ENCODE measurements at regions not wholly inside any gene's neighbourhood (a gene's known extent, or its start where the extent isn't known, plus 50 kb on each side); places are given as distances from the start of the nearest gene placed in this dataset.

DNA sequence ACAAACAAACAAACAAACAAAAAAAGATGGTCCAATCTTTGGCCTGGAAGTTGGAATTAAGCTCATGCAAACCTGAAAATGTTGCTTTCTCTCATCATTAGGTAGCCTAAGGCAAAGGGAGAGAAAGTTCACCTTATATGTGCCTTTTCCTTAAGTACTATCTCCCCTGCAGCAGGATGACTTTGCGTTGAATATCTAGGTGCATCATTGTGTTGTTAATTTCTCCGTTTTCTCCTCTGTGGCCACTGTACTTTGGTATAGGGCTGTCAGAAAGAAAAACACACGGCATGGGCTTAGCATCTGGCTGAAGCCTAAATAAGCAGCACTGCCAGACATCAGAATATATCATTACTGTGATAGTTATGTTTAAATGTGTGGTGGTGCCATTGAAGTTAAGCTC, 345.5 kb downstream of the BCAT1 start:
- no peak for DNase-seq (ENCODE audit: low read depth in 2 of 2)

DNA sequence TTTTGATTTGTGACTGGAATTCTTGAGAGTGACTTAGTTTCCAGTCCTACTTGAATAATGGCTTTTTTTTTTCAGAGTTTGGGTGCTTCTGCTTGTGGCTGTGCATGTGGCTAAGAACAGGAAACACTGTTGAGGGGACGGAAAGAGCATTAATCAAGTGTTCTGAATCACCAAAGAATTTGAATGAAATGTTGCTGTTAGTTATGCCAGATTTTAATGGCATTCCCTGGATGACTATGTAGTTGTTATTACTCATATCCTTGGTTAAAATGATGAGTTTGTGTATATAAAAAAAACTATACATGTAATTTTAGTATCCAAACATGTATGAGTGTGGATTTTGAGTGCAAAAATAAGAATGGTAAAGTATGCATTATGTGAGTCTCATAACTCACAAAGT, 347.9 kb downstream of the BCAT1 start:
- DNase-seq (ENCODE audit: low read depth in 2 of 2) = no peak

DNA sequence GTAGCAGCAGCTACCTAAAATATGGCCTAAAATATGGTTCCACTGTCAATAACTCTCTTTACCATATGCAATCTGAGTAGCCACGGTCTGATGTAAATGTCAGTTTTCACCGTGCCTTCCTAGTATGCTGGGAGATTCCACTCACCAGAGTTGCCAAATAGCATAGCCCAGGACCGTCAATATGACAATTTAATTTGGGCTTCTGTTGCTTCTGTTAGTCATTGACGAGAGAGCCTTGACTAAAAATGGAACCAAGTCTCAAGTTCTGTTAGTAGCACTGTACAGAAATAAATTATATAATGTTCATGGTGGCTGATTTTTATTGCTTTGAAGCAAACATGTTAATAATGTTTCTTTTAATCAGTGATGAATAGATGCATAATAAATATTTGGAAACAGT, 348.4 kb downstream of the BCAT1 start:
- DNase-seq (ENCODE audit: low read depth in 2 of 2) = no peak

DNA sequence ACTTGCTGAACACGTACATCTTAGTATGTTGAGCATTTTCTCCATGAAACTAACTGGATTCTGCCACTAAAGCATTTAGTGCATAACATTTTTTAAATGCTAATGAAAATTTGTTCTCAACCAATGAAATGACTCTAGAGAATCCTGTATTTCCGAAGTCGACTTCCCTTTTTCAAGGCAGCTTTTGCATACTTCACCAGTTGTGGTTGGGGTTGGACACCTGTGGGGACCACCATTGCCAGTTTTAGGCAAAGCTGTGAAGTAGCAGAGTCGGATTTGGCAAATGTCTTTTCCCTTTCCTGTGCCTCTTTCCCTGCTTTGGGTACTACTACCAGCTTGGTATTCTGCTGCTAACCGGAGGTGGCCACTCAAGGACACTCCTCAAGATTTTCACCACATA, 349.2 kb downstream of the BCAT1 start:
- DNase-seq (ENCODE audit: low read depth in 2 of 2) = no peak

DNA sequence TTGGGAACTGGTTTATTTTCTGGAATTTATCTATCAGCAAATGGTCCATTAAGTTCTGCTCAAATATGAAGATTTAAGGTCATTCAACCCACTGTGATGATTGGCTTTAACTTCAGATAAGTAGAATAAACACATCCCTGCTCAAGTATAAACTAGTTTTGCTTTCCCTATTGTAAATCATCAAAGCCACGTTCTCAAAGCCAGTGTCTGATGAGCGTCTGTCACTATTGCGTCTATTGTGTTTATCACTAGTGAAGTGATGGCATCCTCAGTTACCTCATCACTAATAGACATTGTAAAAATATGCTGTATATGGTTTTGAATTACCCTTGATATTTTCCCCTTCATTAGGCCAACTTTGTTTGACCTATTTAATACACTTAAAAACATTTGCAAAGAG, 351.3 kb downstream of the BCAT1 start:
- DNase-seq (ENCODE audit: low read depth in 2 of 2) = no peak

DNA sequence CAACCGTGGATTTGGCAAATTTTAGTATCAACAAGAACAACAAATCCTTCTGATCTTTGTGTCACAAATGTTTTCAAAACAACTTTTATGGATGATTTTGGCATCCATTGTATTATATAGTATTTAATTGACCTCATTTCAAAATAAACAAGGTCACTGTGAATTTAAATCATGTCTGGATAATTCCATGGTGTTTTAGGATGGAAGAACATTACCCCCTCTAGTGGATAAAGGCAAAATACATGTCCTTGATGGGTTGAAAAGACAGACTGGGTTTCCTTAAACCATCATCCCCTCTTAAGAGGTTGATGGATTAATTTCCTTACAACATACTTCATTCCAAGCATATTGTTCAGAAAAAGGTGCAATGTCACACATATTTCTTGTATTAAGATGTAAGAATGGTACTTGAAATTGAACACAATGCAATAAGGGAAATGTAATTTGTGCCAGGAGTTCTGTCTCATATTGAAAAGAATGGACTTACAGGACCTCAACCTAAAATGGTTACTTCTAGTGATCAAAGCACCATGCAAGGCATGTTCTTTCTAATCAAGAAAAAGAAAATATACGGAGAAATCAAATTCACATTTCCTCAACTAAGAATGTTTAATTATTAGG, 352.0 kb downstream of the BCAT1 start:
- no peak for DNase-seq (ENCODE audit: low read depth in 2 of 2)

DNA sequence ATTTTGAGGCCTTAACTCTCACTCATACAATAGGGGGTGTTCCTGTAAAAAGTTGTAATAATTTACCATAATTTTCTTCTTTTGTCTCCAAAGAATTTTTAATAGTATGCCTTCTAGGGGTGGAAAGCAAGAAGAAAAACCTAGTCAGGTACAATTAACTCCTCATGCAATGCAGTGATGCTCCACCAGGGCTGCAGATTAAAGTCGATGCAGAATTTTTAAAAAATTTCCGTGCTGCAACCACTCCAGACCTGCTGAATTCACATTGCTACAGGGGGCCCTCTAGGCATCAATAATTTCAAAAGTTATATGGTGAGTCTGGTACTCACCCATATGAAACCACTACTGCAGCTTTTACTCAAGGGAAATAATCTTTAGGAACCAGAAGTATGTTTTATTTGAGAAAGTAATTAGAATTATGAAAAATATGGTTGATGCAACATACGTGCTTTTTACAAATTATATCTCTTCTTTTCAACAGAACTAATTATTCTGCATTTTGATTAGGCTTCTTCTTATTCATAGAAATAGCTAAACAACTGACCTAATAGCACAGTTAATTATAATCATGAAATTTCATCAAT, 353.2 kb downstream of the BCAT1 start:
- DNase-seq (ENCODE audit: low read depth in 2 of 2) = no peak

DNA sequence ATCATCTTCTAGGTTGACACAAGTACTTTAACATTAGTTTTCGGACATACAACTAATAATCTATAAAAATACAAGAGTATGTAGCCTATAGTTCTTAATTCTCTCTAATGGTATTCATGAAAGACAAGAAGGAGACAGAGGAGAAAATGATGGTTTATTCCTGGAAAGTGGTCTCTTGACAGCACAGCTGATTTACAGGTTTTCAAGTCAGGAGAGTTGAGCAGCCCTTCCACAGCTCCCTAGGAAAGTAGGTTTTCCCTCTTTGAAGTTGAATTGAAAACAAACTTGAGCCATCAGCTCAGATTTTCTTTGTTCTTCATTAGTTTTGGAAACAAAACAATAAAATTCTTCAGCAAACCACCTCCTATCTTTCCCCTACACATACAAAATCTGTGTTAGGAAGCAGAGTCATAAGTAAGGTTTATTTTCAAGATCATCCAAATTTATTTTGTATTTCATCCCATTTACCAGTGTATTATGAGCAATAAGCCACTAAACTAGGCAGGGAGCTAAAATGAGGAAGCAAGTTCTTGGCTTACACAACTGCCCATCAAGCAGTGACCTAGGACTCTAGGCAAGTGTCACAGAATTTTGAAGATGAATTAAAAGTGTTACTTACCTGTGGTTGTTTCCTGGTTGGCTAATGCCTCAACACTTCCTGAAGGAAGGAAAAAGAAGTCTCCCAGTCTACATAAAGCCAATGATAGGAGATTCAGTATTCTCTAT, 357.0 kb downstream of the BCAT1 start:
- DNase-seq (ENCODE audit: low read depth in 2 of 2) = no peak

DNA sequence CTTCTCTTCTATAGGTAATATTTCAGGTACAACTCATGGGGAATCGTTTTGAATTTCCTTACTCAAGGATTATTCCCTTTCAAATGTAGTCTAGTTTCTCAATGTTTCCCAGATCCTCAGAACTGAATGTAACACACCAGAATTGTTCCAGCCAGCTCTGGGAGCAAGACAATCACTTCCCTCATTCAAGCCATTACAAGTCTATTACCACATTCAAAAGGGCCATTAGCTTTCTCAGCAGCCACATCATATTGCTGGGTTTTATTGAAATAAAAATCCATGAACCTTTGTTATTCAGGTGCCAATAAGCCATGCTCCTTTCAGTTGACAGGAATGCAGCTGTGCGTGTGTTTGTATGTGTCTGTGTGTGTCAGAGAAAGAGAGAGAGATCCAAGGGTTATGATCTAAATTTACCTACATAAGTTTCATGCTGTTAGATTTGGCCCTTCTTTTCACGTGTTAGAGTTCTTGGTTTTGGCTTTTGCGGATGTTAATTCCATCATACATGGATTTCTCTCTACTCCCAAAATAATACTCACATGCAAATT, 357.7 kb downstream of the BCAT1 start:
- no peak for DNase-seq (ENCODE audit: low read depth in 2 of 2)

DNA sequence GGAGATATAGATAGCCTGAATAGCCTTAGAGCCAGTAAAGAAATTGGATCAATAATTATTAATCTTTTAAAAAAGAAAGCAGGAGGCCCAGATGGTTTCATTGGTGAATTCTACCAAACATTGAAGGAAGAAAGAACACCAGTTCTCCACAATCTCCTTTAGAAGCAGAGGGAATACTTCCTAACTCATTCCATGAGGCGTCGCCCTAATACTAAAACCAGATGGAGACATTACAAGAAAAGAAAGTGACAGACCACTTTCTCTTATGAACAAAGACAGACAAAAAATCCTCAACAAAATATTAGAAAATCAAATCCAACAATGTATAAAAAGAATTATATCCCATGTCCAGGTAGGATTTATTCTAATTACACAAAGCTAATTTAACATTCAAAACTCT, 362.6 kb downstream of the BCAT1 start:
- DNase-seq (ENCODE audit: low read depth in 2 of 2) = no peak

DNA sequence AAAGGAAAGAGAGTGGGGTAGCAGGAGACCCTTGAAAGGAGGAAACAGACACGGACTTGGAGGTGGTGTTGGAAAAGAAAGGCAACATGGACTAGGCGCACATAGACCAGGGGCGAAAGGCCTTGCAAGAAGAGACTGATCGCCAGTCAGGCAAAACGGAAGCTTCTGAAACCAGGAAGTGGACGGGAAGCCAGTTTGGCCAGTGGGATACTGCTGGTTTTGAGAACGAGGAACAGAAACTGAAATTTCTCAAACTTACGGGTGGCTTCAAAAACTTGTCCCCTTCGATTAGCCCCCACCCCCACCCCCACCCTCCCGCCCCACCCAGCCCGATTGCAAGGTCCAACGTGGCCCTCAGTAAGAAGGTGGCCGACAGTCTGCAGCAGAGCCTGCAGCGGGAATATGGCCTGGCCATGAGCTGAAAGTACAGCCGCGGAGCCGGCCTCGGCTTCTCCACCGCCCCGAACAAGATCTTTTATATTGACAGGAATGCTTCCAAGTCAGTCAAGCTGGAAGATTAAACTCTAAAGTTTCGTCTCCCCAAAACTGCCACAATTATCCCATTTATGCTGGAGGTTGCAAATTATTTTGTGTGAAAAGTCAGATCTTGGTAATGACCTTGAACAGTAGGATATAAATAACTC, 364.7 kb downstream of the BCAT1 start:
- DNase-seq (ENCODE audit: low read depth in 2 of 2) = no peak

DNA sequence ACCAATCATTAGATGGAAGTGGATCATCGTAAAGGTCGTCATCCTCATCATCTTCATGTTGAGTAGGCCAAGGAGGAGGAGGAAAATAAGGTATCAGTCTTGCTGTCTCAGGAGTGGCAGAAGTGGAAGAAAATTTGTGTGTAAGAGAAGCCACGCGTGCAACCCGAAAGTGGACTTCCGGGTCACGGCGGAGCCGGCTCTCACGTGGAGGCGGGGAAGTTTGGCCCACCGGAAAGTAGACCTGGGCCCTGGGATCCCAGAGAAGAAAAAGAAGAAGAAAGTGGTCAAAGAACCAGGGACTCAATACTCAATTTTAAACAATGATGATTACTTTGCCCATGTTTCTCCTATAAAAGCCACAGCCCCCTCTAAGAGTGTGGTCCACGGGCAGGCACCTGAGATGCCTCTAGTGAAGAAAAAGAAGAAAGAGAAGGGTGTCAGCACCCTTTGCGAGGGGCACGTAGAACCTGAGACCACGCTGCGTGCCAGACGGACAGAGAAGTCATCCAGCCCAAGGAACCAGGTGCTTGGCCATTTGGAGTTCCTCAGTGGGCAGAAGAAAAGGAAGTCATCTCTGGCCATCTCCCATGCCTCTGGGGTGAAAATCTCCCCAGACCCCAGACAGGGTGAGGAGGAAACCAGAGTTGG, 365.8 kb downstream of the BCAT1 start:
- no peak for DNase-seq (ENCODE audit: low read depth in 2 of 2)

DNA sequence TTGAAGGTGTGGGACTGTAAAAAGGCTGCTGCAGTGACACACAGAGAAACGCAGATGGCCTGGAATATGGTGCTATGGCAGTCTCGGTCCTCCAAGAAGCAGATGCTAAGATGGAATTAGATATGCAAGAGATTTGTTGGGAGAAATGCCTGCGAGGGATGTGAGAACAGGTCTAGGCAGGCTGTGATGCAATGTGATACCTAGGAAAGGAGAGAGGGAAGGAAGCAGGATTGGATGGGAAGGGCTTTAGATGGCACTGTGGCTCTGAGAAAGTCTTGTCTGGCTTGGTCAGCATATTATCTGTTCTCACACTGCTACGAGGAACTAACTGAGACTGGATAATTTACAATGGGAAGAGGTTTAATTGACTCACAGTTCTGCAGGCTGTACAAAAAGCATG, 374.4 kb downstream of the BCAT1 start:
- no peak for DNase-seq (ENCODE audit: low read depth in 2 of 2)

DNA sequence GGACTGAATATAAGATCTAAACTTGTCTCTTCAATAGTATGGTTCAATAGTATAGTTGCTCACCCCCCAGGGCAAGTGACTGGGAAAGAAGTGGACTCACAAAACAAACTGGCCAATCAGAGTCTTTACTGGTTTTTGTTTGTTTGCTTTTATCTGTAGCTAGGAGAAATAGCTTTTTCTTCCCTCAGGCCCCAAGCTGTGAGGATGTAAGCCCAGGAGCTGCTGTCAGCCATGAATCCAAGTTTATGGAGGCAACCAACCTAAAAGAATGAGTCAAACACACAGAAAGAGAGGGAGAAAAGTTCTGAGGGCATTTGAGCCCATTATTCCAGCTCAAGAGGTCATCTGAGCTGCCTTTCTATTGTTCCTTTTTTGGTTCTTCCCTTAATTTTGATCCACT, 375.3 kb downstream of the BCAT1 start:
- DNase-seq (ENCODE audit: low read depth in 2 of 2) = no peak

DNA sequence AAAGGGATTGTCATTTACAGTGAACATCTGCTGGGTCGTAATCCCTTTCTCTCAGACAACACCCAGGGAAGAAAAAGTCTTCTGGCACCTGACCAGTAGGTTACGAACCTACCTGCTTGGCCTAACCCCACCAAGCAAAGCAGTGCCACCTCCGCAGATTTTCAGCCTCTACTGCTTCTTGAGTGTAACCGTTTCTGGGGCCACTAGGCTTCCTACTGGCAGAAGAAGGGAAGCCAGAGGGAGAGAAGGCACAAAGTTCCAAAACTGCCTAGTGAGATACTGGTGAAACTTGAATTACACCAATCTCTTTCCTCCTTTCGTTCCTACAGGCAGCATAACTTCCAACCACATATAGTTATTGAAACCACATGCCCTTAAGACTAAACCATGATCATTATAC, 383.6 kb downstream of the BCAT1 start:
- DNase-seq (ENCODE audit: low read depth in 2 of 2) = no peak

DNA sequence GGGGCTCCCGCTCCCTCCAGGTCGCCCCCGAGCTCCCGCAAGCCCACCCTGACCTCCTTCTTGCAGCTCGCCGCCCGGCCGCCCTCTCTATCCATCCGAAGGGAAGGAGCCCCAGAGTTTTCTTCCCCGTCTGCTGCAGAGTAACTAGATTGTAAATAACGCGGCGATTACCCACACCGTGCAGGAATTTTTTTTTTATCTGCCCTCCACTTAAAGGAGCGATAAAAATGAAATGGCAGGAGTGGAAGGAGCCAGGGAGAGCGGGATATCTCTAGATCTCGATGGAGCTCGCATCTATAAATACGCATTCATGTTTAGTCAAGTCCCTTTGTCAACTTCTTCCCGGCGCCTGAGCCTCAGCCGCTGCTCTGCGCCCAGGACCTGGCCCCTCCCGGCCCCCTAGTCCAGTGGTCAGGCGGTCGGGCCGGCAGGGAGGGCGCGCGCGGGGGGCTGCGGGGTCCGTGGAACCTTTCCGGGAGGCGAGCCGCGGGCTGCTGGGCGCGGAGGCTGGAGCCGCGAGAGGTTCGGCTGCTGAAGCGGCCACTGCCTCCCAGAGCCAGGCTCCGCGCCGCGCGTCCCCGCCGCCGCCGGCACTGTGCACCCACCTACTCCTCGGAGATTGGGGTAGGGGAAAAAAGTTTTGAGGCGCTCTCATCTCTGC, 386.0 kb downstream of the BCAT1 start:
- no peak for DNase-seq (ENCODE audit: low read depth in 2 of 2)

DNA sequence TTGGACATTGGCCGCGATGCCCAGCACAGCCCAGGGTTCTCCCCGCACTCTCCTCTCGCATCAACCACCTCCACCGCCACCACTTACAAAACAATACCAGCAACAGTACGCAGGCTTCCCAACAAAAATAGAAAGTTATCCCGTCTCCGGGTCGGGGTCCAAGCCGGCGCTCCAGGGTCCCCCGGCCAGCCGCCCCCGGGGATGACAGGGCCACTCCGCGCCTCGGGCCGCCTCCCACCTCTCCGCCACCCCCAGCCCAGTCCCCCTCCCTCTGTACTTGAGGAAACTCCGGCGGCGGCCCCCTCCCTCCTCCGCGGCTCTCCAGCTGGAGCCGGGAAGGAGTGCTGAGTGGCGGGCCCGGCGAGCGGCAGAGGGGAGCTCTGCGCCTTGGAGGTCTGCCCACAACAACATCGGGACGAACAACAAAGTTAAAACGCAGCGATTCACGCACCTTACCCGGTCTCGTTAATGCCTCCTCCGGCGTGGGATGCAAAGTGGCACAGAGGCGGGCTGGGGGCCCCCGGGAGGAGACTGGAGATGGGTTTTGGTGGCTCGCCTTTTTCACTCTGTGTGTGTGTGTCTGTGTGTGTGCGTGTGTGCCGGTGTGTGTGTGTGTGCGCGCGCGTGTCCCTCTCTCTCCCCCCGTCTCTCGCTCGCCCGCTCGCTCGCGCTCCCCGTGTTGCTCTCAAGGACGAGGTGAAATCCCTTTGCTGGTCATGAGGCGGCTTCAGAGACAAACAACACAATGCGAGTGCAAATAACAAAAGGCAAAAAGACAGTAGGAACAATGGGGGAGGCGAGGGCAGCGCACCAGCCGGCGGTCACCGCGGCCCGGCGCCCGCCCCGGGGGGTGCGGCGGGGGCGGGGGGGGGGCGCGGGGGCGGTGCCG, 386.8 kb downstream of the BCAT1 start:
- no peak for DNase-seq (ENCODE audit: low read depth in 2 of 2)

DNA sequence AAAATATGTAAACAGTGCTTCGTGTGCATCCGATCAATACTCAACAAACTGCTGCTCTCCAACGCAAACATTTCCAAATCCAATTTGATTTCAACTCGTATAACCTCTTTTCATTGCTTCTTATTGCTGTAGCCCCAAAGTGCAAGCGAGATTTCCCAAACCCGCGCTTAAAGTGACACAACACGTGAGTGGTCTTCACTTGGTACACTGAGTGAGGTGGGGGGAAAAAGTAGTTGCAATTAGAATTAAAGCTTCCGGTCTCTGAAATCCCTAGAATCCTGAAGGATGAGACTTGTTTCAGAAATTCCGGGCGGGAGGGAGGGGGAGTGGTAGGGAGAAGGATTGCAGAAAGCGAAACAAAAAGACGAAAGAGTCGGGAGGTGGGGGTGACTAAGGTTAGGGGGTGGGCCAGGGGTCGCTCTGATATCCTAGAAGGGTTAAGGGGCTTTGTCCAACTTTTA, 387.5 kb downstream of the BCAT1 start:
- DNase-seq (ENCODE audit: low read depth in 2 of 2) = no peak

DNA sequence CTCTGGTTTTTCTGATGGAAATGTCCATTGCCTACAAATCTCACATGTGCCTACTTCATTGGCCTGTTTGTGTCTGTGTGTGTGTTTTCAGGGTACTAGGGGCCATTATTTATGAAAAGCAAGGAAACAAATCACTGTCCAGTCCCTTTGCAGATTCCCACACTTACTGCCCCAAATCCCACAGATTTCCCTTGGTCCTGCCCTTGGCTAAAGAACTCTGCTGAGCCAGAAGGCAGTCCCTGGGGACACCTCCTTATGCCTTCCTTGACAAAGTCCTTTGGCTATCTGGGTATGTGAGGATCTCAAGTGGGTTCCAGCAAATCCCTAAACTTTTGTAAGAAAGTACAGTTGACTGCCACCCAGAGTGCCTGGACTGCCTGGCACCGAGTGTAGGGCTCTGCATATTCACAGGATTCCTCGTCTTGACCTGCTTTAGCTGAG, 388.1 kb downstream of the BCAT1 start:
- no peak for DNase-seq (ENCODE audit: low read depth in 2 of 2)

DNA sequence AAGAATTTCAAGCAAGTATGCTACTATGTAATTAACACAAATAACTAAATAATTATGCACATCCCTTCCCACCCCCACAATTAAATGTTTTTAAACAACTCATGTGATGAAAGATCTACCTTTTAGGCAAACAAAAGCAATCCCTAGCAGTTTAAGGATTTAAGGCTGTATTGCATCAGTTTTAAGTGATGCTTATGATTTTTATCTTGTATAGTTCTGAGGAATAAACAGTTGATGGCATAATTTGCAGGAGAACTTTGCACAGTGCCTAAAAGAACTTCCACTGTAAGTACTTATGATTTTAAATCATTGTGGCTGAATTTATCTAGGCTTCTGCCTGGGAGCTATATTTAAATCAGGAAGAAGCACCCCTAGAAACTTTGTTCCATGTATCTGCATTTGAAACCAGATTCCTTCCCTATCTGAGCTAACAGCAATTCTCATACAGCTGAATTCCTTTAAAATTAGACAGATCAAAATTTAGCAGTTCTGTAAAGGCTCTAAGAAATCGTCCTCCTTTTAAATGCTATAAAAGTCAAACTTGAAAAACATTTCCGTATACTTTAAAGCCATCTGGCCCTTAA, 388.6 kb downstream of the BCAT1 start:
- DNase-seq (ENCODE audit: low read depth in 2 of 2) = no peak
